Anterior cingulate cortex (tissue), 58 donors: ENCODE measurements at regions not wholly inside any gene's neighbourhood (a gene's known extent, or its start where the extent isn't known, plus 50 kb on each side); places are given as distances from the start of the nearest gene placed in this dataset.
A peak's percentile ranks its signal among the peaks of the same experiment; 100 is the strongest.

Experiments
- DNase-seq, 58 donors: peaks; one replicate each; lab custom pipeline; 2025; lab: John Stamatoyannopoulos, UW

DNA sequence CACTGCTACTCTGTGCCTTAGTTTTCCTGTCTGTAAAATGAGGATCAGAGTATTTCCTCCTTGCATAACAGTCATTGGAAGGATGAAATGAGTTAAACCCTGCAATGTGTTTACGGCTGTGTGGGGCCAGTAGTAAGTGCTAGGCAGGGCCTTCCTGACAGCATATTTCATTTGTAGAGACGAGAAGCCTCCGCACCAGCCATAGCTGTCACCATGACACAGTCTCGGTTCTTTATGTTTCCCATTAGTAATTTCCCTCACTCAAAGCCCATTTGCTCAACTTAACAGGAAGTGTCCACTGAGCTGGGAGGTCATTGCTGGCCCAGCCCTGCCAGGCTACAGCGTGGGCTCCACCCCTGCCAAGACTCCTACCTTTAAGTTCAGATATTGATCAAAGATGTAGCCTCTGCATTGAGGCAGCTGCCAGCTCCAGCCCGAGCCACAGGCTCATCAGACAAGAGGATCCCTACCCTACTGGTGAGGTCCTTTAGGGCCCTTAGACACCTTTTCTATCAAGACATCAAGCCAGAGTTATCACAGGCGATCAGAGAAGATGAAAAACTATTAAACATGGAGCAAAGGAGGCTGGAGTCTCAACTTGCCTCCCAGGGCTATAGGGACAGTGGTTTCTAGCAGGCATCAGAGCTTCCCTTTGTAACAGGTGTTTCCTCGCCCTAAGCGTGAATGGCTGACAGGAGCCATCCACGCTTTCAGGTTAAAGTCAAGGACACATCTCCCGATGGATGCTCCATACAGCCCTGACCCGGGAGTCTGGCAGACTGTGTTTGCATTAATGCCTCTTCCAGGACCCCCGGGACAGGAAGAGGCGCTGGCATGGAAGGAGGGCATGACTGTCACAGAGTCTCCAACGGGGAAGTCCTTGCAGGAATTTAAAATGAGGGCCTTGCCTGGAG, 251.7 kb downstream of the NDUFA10 start:
- no peak for DNase-seq

GRCh38 chr2:239772721-239773120, 252.4 kb downstream of the NDUFA10 start:
- no peak for DNase-seq

- no peak for DNase-seq
Observed at GRCh38 chr2:239770246-239770639, 254.9 kb downstream of the NDUFA10 start.

DNA sequence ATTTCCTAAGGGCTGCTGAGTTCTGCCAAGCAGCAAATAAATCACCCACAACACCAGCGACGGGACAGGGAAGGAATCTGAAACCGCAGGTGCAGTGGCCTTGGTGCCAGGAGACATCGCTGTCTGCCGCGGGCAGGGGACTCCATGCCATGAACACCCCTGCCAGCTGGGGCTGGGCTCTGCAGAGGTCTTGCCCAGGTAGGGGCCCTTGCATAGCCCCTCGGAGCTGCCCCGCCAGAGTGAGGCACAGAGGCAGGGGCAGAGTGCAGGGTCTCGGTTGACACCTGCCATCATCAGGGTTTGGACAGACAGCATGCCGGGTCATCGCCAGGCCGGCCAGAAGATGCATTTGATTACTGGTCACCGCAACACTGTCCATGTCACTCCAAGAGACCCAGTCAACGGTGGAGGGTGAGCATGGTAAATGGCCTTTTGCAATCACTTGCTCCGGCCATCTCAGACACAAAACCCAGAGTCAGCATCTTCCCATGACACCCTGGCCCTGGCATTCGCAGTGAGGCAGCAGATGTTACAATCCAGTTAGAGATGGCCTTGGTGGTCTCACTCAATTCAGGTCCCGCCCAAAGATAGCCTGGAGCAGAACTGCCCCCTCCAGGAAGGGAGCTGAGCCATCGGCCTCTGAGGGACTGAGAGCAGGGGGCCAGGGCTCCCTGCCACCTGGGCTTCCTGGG, 255.4 kb downstream of the NDUFA10 start:
- no peak for DNase-seq

DNA sequence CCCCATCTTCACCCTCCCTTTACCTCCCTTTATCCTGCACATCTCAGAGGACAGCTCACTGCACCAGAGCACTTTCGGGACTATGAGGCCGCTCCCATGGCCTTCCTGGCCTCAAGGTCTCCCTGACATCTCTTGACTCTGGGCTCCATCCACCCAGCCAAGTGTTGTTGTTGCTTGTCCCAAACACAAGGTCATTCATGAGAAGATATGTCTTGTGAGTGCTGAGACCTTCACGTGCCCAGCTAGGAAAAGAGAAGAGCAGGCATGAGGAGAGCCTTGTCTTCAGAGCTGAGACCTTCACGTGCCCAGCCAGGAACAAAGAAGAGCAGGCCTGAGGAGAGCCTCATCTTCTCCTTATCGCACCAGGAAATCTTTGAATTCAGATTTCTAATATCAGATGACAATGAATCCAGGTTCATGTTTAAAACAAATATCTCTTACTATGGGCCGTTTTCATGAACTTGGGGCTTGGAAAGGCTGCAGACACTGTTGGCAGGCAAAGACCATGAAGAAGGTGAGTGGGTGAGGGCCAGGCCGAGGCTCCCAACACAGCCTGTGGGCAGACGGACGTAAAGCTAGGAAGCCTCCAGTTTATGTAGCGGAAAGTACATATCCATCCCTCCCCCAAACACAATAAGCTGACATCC, 256.1 kb downstream of the NDUFA10 start:
- no peak for DNase-seq

DNA sequence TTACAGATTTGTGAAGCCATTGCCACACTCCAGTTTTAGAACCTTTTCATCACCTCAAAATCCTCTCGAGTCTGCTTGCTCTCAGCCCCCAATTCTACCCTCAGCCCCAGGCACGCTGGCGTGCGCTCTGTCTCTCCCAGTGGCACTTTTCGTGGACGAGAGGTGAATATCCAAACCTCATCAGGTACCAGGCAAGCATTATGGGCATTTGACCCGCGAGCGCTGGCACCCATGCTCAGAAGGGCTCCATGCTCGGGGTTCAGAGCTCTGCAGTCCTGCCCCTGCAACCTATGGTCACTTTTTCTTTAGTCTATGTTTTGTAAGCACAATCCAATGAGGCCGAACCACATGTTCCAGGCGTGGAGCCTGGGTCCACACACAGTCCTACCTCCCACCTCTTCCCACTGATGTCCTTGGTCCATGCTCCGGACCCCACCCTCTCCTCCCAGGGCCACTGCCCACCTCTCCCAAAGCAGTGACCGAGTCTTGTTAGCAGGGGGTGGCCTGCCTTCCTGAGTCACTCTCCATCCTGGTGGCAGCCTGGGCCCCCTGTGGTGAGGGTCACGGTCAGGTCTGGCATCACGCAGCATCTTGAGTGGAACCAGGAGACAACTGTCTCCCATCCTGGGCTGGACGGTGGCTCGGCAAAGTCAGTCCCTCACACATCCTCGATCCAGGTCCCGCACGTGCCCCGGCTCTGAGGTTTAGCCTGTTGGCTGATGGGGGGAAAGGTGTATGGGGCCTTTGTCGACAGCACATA, 256.9 kb downstream of the NDUFA10 start:
- DNase-seq: no peak

GRCh38 chr2:239767021-239767905, 257.9 kb downstream of the NDUFA10 start:
- DNase-seq: no peak

- DNase-seq: no peak
Observed at GRCh38 chr2:239765911-239766310, 259.2 kb downstream of the NDUFA10 start.

- no peak for DNase-seq
Observed at GRCh38 chr2:239765076-239765845, 259.9 kb downstream of the NDUFA10 start.

DNA sequence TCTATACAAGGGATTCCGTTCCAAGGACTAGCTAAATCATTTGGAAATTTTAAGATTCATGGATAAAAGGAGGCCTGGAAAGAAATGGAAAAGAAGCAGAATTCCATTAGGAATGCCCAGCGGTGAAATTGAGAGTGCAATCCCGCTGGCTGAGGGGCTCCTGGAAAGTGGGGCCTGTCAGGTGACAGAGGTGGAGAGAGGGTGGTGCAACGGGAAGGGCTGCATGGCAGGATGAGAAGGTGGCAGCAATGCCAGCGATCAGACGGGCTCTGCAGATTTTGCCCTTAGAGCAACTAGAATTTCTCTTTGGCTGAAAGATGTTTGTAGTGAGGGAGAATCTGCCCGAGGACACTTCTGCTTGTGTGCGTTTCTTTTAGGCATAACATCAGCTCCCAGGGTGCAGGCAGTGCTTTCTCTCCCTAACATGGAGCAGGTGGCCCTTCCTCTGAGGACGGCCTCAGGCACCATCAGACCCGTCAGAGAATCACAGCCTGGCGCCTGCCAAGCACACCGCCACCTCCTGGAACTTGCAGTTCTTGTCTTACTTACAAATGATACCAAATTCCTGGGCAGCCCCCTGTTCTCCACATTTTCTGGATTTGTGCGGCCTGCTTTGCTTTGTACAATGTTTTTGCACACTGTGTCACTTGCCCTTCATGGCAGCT, 261.6 kb downstream of the NDUFA10 start:
- DNase-seq: peak in 16 of 58 donors; percentile 13 to 57 (median 27)

DNA sequence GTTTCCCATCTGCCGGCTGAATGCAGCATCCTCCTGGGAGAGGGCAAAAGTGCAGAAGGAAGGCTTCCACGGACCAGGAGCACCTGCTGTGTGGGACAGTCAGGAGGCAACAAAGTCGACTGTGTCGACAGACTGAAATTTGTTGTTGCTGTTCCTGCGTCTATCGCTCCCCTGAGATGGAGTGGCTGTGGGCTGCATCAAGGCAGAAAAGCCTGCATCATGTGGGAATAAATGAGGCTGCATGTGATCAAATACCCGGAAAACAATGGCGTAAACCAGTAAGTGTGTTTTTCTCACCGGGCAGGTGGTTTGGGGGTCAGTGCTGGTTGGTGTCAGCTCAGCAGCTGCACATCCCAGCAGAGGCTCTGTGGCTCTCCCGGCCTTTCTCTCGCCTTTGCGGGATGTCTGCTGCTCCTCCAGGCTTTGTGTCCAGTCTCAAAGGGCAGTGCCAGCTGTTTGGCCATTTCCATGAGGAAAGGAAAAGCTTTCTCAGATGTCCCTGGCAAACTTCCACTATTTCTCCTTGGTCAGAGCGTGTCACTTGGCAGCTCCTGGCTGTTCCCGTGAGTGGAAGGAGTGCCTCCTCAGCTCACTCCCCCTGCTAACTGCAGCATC, 262.4 kb downstream of the NDUFA10 start:
- peak in 6 of 58 donors; percentile 13 to 46 (median 20) for DNase-seq

DNA sequence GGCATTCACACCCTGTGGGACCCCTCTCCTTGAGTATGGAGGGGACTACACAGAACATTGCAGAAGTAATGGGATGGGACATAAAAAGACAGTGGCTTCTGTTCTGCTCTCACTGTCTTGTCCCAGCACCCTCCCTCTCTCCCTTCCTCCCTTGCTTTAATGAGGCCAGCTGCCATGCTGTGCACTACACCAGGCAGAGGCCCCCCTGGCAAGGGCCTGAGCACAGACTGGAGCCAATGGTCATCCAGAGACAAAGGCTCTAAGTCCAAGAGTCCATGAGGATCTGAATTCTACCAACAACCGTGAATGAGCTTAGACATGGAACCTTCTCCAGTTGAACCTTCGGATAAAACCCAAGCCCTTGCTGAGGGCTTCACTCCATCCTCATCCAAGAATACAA, 263.0 kb downstream of the NDUFA10 start:
- no peak for DNase-seq

DNA sequence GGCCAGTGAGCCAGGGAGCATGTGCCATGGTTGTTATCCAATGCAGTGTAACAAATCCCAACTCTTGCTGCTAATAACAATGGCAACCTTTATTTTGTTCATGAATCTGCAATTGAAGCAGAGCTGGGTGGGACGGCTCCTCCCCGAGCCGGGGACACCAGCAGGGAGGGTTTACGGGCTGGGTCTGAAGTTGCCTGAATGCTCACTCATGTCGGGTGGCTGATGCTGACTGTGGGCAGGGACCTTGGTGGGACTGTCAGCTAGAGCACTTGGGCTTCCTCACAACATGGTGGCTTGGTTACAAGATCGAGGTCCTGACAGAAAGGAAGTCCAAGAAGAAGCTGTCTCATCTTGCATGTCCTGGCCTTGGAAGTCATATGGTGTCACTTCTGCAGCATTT, 264.5 kb downstream of the NDUFA10 start:
- no peak for DNase-seq

GRCh38 chr2:239758279-239758877, 266.8 kb downstream of the NDUFA10 start:
- DNase-seq: no peak

- DNase-seq: peak in 27 of 58 donors; percentile 14 to 80 (median 40)
Observed at GRCh38 chr2:239756790-239757760, 268.1 kb downstream of the NDUFA10 start.
